Stomach (tissue), 8 donors: ENCODE measurements at regions not wholly inside any gene's neighbourhood (a gene's known extent, or its start where the extent isn't known, plus 50 kb on each side); places are given as distances from the start of the nearest gene placed in this dataset.

Experiments
- DNase-seq, 2 donors: peaks; one replicate each; pipeline versions ENCODE4 v3.0.0 to v3.0.0-alpha.2; 2013 to 2019
- H3K27ac ChIP-seq, 5 donors: fragments of 200-600 bp in 4 of 5; sonication (generic) in 4 of 5; one replicate each; pipeline ENCODE4 v1.5.1; 2013 to 2019; ENCODE audit warnings: mild to moderate bottlenecking in 1 of 5, moderate library complexity in 1 of 5
- H3K27me3 ChIP-seq, 3 donors: fragments of 200-600 bp; sonication (generic); one replicate each; pipeline ENCODE4 v1.5.1; 2017 to 2019; ENCODE audit warnings: mixed run types in 1 of 3
- H3K36me3 ChIP-seq, 4 donors: fragments of 200-600 bp; sonication (generic); 1 replicate in 3 of 4; 2 replicates in 1 of 4; pipeline ENCODE4 v1.5.1; 2016 to 2019
- H3K4me1 ChIP-seq, 4 donors: fragments of 200-600 bp; sonication (generic); one replicate each; pipeline ENCODE4 v1.5.1; 2016 to 2019
- H3K4me3 ChIP-seq, 4 donors: fragments of 200-600 bp; sonication (generic) in 3 of 4; one replicate each; pipeline ENCODE4 v1.5.1; 2016 to 2019; ENCODE audit warnings: mild to moderate bottlenecking in 1 of 4
- H3K9me3 ChIP-seq, 4 donors: fragments of 200-600 bp; sonication (generic); one replicate each; pipeline ENCODE4 v1.5.1; 2016 to 2019
- EP300 ChIP-seq: sonication (generic); formaldehyde crosslinking; IDR thresholded peaks from one replicate; pipeline ENCODE4 v1.6.1; 2017; ENCODE audit warnings: antibody characterized with exemption
- POLR2A ChIP-seq, 4 donors: fragments of 450-650 bp; IDR thresholded peaks; one replicate each; pipeline ENCODE4 v1.6.1; 2016; ENCODE audit warnings: antibody characterized with exemption in 4 of 4, control low read depth in 2 of 4, mild to moderate bottlenecking in 1 of 4, moderate library complexity in 1 of 4
- POLR2AphosphoS5 ChIP-seq, 3 donors: sonication (generic); formaldehyde crosslinking; IDR thresholded peaks; one replicate each; pipeline ENCODE4 v1.6.1; 2016; ENCODE audit warnings: antibody characterized with exemption in 3 of 3
- WGBS, 5 donors: extraction: QIAGEN DNeasy Blood & Tissue Kit in 3 of 5; methylation state at CpG; one replicate each; pipeline versions ENCODE4 v1.1.5 to v1.1.7; 2013 to 2018; 5-methylcytosine and 5-hydroxymethylcytosine counted together
- intact Hi-C: fragments of 100-400 bp; cut with DNase I; formaldehyde crosslinking; loops from one replicate; pipeline ENCODE4 v1.15.1; 2023; ENCODE audit warnings: low total_unique reads
- TF ChIP-seq, protein P1 (sequence below), 7 experiments: fragments of 450-650 bp in 4 of 7; fragments of 200-600 bp in 3 of 7; sonication (generic) in 3 of 7; IDR thresholded peaks; one replicate each; pipeline ENCODE4 v1.5.1; 2016 to 2019; ENCODE audit warnings: antibody characterized with exemption in 7 of 7, control low read depth in 2 of 7, mild to moderate bottlenecking in 1 of 7
- donor health status: healthy with polysubstance abuse.
- donor health status: Bipolar disorder and iron deficiency.
- donor health status: healthy.

GRCh38 chr15:77549576-77550288 is 83.0 kb downstream of the LINGO1 start:
- no peaks in the 10 kb centered on the region for H3K36me3 ChIP-seq
- H3K4me3 ChIP-seq = no peak overlapping the region
- intact Hi-C loops = loop anchor here (10.0 kb wide), 2 partner anchors 55 to 435 kb away; no protein-coding TSS in a partner anchor
- H3K4me1 ChIP-seq = peaks cover 0 to 12% (median 4%) of the 10 kb centered on the region in 4 donors
- TF ChIP-seq POLR2A (IDR thresholded peaks at IDR 0.05) = no peak
- no peak for TF ChIP-seq EP300
- no peak for TF ChIP-seq POLR2AphosphoS5 (IDR thresholded peaks at IDR 0.05)
- TF ChIP-seq, protein P1, sequence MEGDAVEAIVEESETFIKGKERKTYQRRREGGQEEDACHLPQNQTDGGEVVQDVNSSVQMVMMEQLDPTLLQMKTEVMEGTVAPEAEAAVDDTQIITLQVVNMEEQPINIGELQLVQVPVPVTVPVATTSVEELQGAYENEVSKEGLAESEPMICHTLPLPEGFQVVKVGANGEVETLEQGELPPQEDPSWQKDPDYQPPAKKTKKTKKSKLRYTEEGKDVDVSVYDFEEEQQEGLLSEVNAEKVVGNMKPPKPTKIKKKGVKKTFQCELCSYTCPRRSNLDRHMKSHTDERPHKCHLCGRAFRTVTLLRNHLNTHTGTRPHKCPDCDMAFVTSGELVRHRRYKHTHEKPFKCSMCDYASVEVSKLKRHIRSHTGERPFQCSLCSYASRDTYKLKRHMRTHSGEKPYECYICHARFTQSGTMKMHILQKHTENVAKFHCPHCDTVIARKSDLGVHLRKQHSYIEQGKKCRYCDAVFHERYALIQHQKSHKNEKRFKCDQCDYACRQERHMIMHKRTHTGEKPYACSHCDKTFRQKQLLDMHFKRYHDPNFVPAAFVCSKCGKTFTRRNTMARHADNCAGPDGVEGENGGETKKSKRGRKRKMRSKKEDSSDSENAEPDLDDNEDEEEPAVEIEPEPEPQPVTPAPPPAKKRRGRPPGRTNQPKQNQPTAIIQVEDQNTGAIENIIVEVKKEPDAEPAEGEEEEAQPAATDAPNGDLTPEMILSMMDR (IDR thresholded peaks at IDR 0.05) = no peak
- no peak overlapping the region for H3K27ac ChIP-seq
- DNase-seq = no peak
- H3K9me3 ChIP-seq = no peaks in the 10 kb centered on the region
- H3K27me3 ChIP-seq = no peaks in the 10 kb centered on the region
- 88 to 94% (median 88%) methylated on average over 4 to 5 of the region's 5 CpGs for WGBS, 5 donors

- 82 to 88% (median 83%) methylated on average over 17 to 23 of the region's 23 CpGs for WGBS, 5 donors
- Histone ChIP-seq H3K27me3 (no peaks in the 10 kb centered on the region), H3K4me1 (peaks cover 0 to 18% (median 10%) of the 10 kb centered on the region in 4 donors), H3K27ac (no peak overlapping the region), H3K4me3 (no peak overlapping the region), H3K36me3 (no peaks in the 10 kb centered on the region), H3K9me3 (no peaks in the 10 kb centered on the region)
- DNase-seq = no peak
- TF ChIP-seq, protein P1 (IDR thresholded peaks at IDR 0.05) = no peak
- no peak for TF ChIP-seq EP300
- TF ChIP-seq POLR2A (IDR thresholded peaks at IDR 0.05) = no peak
- no peak for TF ChIP-seq POLR2AphosphoS5 (IDR thresholded peaks at IDR 0.05)
- intact Hi-C loops = loop anchor here (10.0 kb wide), 2 partner anchors 54 to 434 kb away; no protein-coding TSS in a partner anchor
Measured at GRCh38 chr15:77548589-77549557, 83.8 kb downstream of the LINGO1 start.

GRCh38 chr15:77547801-77548588 is 84.7 kb downstream of the LINGO1 start:
- intact Hi-C loops = loop anchor here (10.0 kb wide), 2 partner anchors 53 to 433 kb away; no protein-coding TSS in a partner anchor
- WGBS, 5 donors = 85 to 91% (median 89%) methylated on average over 15 to 19 of the region's 19 CpGs
- TF ChIP-seq, protein P1 (IDR thresholded peaks at IDR 0.05) = no peak
- no peak for TF ChIP-seq POLR2A (IDR thresholded peaks at IDR 0.05)
- TF ChIP-seq POLR2AphosphoS5 (IDR thresholded peaks at IDR 0.05) = no peak
- no peak for TF ChIP-seq EP300

More at GRCh38 chr15:77547801-77548588, 84.7 kb downstream of the LINGO1 start:
- no peak for DNase-seq
- no peaks in the 10 kb centered on the region for H3K9me3 ChIP-seq
- no peaks in the 10 kb centered on the region for H3K27me3 ChIP-seq
- H3K4me1 ChIP-seq = peaks cover 1 to 26% (median 19%) of the 10 kb centered on the region in 4 donors
- H3K27ac ChIP-seq = no peak overlapping the region
- no peak overlapping the region for H3K4me3 ChIP-seq
- no peaks in the 10 kb centered on the region for H3K36me3 ChIP-seq
